ENCODE measurements at regions not wholly inside any gene's neighbourhood (a gene's known extent, or its start where the extent isn't known, plus 50 kb on each side); places are given as distances from the start of the nearest gene placed in this dataset.

DNA sequence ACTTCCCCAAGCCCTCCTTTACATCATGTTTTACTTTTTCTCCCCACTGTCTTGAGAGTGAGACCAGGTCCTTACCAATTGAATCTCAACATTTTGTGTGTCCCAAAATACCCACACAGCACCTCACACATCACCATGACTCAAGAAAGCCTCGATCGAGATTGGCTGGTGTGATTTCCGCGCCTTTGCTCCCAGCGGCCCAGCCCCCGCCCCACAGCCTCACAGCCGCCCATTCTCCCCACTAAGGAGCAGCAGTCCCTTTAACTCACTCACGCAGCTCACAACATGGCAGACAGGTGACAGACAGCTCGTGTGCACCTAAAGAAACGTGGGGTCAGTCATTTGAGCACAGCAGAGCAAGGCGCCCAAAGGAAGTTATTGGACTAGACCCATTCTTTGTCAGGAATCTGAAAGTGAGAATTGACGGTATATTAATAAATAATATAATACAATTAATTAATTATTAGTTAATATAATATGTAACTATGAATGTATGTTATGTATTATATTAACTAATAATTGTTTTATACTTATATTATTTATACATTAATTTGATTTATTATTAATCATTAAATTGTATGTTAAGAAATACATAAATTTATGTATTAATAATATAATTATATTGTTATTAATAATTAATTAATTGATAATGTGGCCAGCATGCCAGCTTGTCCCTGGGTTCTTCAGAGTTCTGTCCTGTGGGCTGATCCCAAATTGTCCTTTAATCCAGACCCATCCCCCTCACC, 204.9 kb upstream of the RNF32 start:
- H3K4me3 ChIP-seq, result no peak overlapping the region
- WGBS, 2 donors, result 72 to 78% methylated on average over 5 to 8 of the region's 12 CpGs
- no peak overlapping the region for H3K27ac ChIP-seq
- no peaks in the 10 kb centered on the region for H3K4me1 ChIP-seq
- no peaks in the 10 kb centered on the region for H3K9me3 ChIP-seq
- TF ChIP-seq, protein P1, sequence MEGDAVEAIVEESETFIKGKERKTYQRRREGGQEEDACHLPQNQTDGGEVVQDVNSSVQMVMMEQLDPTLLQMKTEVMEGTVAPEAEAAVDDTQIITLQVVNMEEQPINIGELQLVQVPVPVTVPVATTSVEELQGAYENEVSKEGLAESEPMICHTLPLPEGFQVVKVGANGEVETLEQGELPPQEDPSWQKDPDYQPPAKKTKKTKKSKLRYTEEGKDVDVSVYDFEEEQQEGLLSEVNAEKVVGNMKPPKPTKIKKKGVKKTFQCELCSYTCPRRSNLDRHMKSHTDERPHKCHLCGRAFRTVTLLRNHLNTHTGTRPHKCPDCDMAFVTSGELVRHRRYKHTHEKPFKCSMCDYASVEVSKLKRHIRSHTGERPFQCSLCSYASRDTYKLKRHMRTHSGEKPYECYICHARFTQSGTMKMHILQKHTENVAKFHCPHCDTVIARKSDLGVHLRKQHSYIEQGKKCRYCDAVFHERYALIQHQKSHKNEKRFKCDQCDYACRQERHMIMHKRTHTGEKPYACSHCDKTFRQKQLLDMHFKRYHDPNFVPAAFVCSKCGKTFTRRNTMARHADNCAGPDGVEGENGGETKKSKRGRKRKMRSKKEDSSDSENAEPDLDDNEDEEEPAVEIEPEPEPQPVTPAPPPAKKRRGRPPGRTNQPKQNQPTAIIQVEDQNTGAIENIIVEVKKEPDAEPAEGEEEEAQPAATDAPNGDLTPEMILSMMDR (IDR thresholded peaks at IDR 0.05), result no peak
- TF ChIP-seq POLR2A (IDR thresholded peaks at IDR 0.05), result no peak
- DNase-seq, result no peak
- H3K27me3 ChIP-seq, result no peaks in the 10 kb centered on the region
- intact Hi-C loops (cut with DNase I), result no loop called here
- no peaks in the 10 kb centered on the region for H3K36me3 ChIP-seq

DNA sequence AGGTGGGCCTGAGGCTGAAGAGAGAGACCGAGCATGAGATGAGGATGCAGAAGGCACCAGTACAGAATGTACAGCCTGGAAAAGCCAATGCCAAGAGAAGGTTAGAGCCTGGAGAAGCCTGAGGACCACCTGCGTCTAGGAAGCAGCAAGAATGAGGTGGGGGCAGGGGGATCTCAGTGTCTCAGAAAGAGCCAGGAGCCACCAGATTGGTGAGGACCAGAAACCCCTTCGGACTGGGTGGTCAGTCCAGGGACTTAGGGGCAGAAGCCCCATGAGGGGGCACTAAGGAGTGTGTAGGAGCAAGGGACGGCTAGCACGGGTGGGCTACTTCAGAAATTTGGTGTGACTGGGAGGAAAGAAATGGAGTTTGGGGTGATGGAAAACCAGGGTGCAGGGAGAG, 205.9 kb upstream of the RNF32 start:
- Histone ChIP-seq H3K27me3 (no peaks in the 10 kb centered on the region), H3K4me3 (no peak overlapping the region), H3K9me3 (no peaks in the 10 kb centered on the region), H3K27ac (no peak overlapping the region), H3K36me3 (no peaks in the 10 kb centered on the region), H3K4me1 (no peaks in the 10 kb centered on the region)
- no peak for DNase-seq
- 74 to 86% methylated on average over 5 of the region's 5 CpGs for WGBS, 2 donors
- TF ChIP-seq, protein P1 (IDR thresholded peaks at IDR 0.05), result no peak
- TF ChIP-seq POLR2A (IDR thresholded peaks at IDR 0.05), result no peak
- intact Hi-C loops (cut with DNase I), result no loop called here

DNA sequence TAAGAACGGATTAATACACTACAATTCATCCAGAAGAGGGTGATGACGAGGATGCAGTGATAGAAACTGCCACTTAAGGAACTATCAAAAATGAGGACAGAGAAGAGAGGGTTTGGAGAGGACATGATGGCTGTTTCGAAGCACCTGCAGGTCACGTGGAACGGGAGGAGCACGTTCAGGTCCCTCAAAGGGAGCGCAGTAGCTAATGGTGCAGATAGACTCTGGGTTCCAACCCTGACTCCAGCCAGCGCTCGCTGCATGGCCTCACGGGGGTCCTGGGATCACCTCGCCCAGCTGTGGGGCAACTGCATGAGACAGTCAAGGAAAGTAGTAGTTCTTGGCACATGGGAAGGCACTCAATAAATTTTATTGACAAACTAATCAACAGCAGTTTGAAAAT, 208.6 kb upstream of the RNF32 start:
- intact Hi-C loops (cut with DNase I), result no loop called here
- H3K36me3 ChIP-seq, result no peaks in the 10 kb centered on the region
- H3K27ac ChIP-seq, result no peak overlapping the region
- no peak for DNase-seq
- no peak for TF ChIP-seq POLR2A (IDR thresholded peaks at IDR 0.05)
- TF ChIP-seq, protein P1 (IDR thresholded peaks at IDR 0.05), result no peak
- no peaks in the 10 kb centered on the region for H3K9me3 ChIP-seq
- 85 to 88% methylated on average over 11 of the region's 11 CpGs for WGBS, 2 donors
- H3K4me3 ChIP-seq, result no peak overlapping the region
- no peaks in the 10 kb centered on the region for H3K27me3 ChIP-seq
- no peaks in the 10 kb centered on the region for H3K4me1 ChIP-seq

DNA sequence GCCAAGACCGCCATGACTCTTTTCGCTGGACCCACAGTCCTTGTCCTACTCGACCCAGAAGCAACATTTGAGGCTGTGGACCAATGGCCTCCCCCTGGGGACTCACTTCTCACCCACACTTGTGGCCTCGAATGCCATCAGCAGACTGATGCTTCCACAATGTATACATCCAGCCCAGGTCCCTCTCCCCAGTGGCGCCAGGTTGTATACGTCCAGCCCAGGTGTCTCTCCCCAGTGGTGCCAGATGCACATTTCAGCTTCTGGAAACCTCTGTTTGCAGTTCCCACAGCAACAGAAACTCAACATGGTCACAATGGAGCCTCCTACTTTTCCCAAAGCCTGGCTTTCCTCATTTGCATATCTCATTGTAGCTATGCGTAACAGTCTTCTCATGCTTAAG, 210.5 kb upstream of the RNF32 start:
- TF ChIP-seq, protein P1 (IDR thresholded peaks at IDR 0.05), result no peak
- no peak for TF ChIP-seq POLR2A (IDR thresholded peaks at IDR 0.05)
- WGBS, 2 donors, result 79 to 82% methylated on average over 7 of the region's 7 CpGs
- no peak overlapping the region for H3K4me3 ChIP-seq
- H3K9me3 ChIP-seq, result no peaks in the 10 kb centered on the region
- no peaks in the 10 kb centered on the region for H3K27me3 ChIP-seq
- H3K27ac ChIP-seq, result no peak overlapping the region
- intact Hi-C loops (cut with DNase I), result no loop called here
- DNase-seq, result no peak
- H3K36me3 ChIP-seq, result no peaks in the 10 kb centered on the region
- H3K4me1 ChIP-seq, result no peaks in the 10 kb centered on the region

DNA sequence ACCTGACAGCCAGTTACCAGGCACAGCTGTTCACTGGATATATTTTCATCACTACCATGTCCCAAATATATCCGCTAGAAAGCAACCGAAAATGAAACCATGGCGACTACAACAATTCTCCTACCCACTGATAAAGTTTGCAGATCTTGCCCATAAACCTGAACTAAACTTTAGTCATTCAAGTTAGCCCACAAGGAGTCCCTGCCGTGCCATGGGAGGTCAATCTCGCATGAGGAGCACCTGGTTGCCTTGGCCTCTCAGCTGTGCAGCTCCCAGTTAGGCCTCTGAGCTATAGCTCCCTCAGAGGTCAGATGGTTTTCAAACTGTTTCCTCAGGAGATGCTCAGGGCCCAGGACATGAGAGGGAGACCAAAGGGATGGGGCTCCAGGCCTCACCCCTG, 211.1 kb upstream of the RNF32 start:
- H3K9me3 ChIP-seq, result no peaks in the 10 kb centered on the region
- no peaks in the 10 kb centered on the region for H3K27me3 ChIP-seq
- no peaks in the 10 kb centered on the region for H3K36me3 ChIP-seq
- no peak for TF ChIP-seq POLR2A (IDR thresholded peaks at IDR 0.05)
- TF ChIP-seq, protein P1 (IDR thresholded peaks at IDR 0.05), result no peak
- H3K4me1 ChIP-seq, result no peaks in the 10 kb centered on the region
- no peak overlapping the region for H3K4me3 ChIP-seq
- intact Hi-C loops (cut with DNase I), result no loop called here
- 88 to 93% methylated on average over 4 to 5 of the region's 5 CpGs for WGBS, 2 donors
- no peak for DNase-seq
- no peak overlapping the region for H3K27ac ChIP-seq

Measured in esophagus squamous epithelium (tissue), 5 donors.